SIG-M5 treated with dmso at 0.1 percent for 504 hours (cell line): ENCODE measurements at regions not wholly inside any gene's neighbourhood (a gene's known extent, or its start where the extent isn't known, plus 50 kb on each side); places are given as distances from the start of the nearest gene placed in this dataset.
"Not testable (repeated sequence)": the region's sequence is repeated elsewhere in the genome, so short reads cannot be mapped to it uniquely, and the experiment has no call there.

Experiments used
- DNase-seq: peaks from one replicate; lab custom pipeline; 2025; ENCODE audit not compliant: unreplicated experiment; lab: John Stamatoyannopoulos, UW

GRCh38 chr10:8128511-8128910 is 74.0 kb downstream of the GATA3 start:
- DNase-seq, result no peak

GRCh38 chr10:8129438-8129837 is 75.0 kb downstream of the GATA3 start:
- DNase-seq, result no peak

GRCh38 chr10:8130973-8131911 is 76.8 kb downstream of the GATA3 start:
- DNase-seq, result no peak

- no peak for DNase-seq
Observed at GRCh38 chr10:8133146-8133545, 78.7 kb downstream of the GATA3 start.

- no peak for DNase-seq
Observed at GRCh38 chr10:8136736-8137135, 82.2 kb downstream of the GATA3 start.

GRCh38 chr10:8137272-8137681 is 82.8 kb downstream of the GATA3 start:
- DNase-seq, result no peak

- DNase-seq, result no peak
Observed at GRCh38 chr10:8137726-8138125, 83.2 kb downstream of the GATA3 start.

GRCh38 chr10:8138471-8138870 is 84.0 kb downstream of the GATA3 start:
- no peak for DNase-seq

- DNase-seq, result no peak
Observed at GRCh38 chr10:8144496-8144895, 90.0 kb downstream of the GATA3 start.

GRCh38 chr10:8146650-8147049 is 92.2 kb downstream of the GATA3 start:
- DNase-seq, result no peak

GRCh38 chr10:8149991-8150390 is 95.5 kb downstream of the GATA3 start:
- no peak for DNase-seq

- no peak for DNase-seq
Observed at GRCh38 chr10:8150401-8150905, 96.0 kb downstream of the GATA3 start.

GRCh38 chr10:8151086-8151485 is 96.6 kb downstream of the GATA3 start:
- DNase-seq, result no peak

- no peak for DNase-seq
Observed at GRCh38 chr10:8156918-8157317, 102.4 kb downstream of the GATA3 start.

GRCh38 chr10:8158193-8159071 is 103.9 kb downstream of the GATA3 start:
- DNase-seq, result no peak

- DNase-seq, result no peak
Observed at GRCh38 chr10:8159341-8160165, 105.1 kb downstream of the GATA3 start.

- DNase-seq, result no peak
Observed at GRCh38 chr10:8163824-8164223, 109.3 kb downstream of the GATA3 start.

- not testable (repeated sequence) for DNase-seq
Observed at GRCh38 chr10:8164640-8165039, 110.2 kb downstream of the GATA3 start.

GRCh38 chr10:8168836-8169235 is 114.3 kb downstream of the GATA3 start:
- DNase-seq, result no peak

- no peak for DNase-seq
Observed at GRCh38 chr10:8171008-8171407, 116.5 kb downstream of the GATA3 start.

- DNase-seq, result no peak
Observed at GRCh38 chr10:8172604-8173003, 118.1 kb downstream of the GATA3 start.
